ENCODE measurements at regions not wholly inside any gene's neighbourhood (a gene's known extent, or its start where the extent isn't known, plus 50 kb on each side); places are given as distances from the start of the nearest gene placed in this dataset.

DNA sequence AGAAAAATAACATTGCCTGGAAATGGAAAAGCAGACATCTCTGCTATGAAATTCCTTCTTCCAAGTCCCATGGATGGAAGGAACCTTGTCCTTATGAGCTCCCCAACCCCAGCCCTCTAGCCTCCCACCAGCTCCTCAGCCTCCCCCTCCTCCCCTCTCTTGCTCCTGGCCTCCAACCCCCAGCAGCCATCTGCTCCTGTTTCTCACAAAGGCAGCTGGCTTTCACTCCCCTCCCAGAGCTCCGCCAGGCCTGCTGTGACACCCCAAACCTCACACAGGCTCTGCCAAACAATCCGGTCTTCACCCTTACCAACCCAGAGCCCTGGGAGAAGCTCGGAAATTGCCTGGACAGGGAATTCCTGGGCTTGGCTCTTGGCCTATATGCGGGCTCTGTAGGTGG lies 69.2 kb downstream of the KLHDC7A start:
- Histone ChIP-seq H3K4me2 (ENCODE audit: low read length) (no peak overlapping the region), H3K4me1 (ENCODE audit: control insufficient read depth in 1 of 2, insufficient read depth in 2 of 2, low read length in 2 of 2) (no peaks in the 10 kb centered on the region), H3K27ac (ENCODE audit: low read depth, low read length) (no peak overlapping the region), H3K27me3 (ENCODE audit: insufficient read depth, low read length) (peaks cover 47% of the 10 kb centered on the region; the same call in 1 of the 2 replicates), H3K4me3 (replicated peaks in 1 of 2; ENCODE audit: low read depth in 1 of 2, low read length in 2 of 2) (no peak overlapping the region), H3K9ac (ENCODE audit: low read length) (no peak overlapping the region), H4K20me1 (ENCODE audit: insufficient read depth) (no peaks in the 10 kb centered on the region), H3K9me3 (ENCODE audit: control insufficient read depth in 1 of 2, insufficient read depth in 1 of 2, low read depth in 1 of 2, low read length in 2 of 2) (no peaks in the 10 kb centered on the region), H3K36me3 (ENCODE audit: control insufficient read depth in 1 of 2, insufficient read depth in 2 of 2, low read length in 2 of 2) (no peaks in the 10 kb centered on the region), H3K79me2 (ENCODE audit: insufficient read depth, low read length) (no peaks in the 10 kb centered on the region), H3K9me2 (ENCODE audit: insufficient read depth) (no peaks in the 10 kb centered on the region), H2AFZ (ENCODE audit: low read depth, low read length, poor library complexity, severe bottlenecking) (no peak overlapping the region)
- BruUV-seq (replicated peaks) = no TSS peak
- RAD21 ChIA-PET (ENCODE audit: low non-redundant PET in 1 of 2, low total read pairs in 2 of 2, uncharacterized antibody in 2 of 2, unreplicated experiment in 2 of 2) = no interaction called here
- DNase-seq (ENCODE audit: low read depth, low spot score) (no peak), ATAC-seq (no peak)
- CTCF ChIA-PET = no interaction called here
- TF ChIP-seq CEBPB (IDR thresholded peaks at IDR 0.05; ENCODE audit: low read depth) = no peak
- TF ChIP-seq JUND (IDR thresholded peaks at IDR 0.05) = no peak
- no peak for TF ChIP-seq EZH2 (IDR thresholded peaks at IDR 0.05)
- TF ChIP-seq ZNF274 (IDR thresholded peaks at IDR 0.05; ENCODE audit: low read depth, low read length) = no peak
- intact Hi-C loops (cut with micrococcal nuclease) = no loop called here
- POLR2A ChIA-PET = no interaction called here

DNA sequence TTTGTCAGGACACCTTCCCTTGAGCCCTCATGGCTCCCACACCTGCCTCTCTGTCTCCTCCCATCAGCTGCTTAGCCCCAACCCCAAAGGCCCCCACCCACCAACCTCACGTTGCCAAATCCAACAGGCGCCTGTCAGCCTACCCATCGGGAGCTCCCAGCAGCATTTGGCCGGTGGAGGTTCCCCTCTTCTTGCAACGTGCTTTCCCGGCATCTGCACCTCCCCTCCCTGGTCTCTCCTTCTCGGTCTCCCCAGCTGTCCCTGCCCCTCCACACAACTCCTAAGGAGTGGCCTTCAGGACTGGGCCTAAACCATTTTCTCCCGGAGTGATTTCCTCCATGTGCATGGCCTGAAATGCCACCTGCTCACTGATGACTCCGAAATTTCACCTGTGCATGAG lies 71.9 kb downstream of the KLHDC7A start:
- no peaks in the 10 kb centered on the region for H3K36me3 ChIP-seq (ENCODE audit: control insufficient read depth in 1 of 2, insufficient read depth in 2 of 2, low read length in 2 of 2)
- H3K79me2 ChIP-seq (ENCODE audit: insufficient read depth, low read length) = no peaks in the 10 kb centered on the region
- no peak overlapping the region for H3K4me2 ChIP-seq (ENCODE audit: low read length)
- no peaks in the 10 kb centered on the region for H4K20me1 ChIP-seq (ENCODE audit: insufficient read depth)
- no peak overlapping the region for H3K4me3 ChIP-seq (replicated peaks in 1 of 2; ENCODE audit: low read depth in 1 of 2, low read length in 2 of 2)
- H2AFZ ChIP-seq (ENCODE audit: low read depth, low read length, poor library complexity, severe bottlenecking) = no peak overlapping the region
- DNase-seq (ENCODE audit: low read depth, low spot score) = no peak
- TF ChIP-seq SRF (IDR thresholded peaks at IDR 0.05; ENCODE audit: low read depth) (no peak), YY1 (IDR thresholded peaks at IDR 0.05; ENCODE audit: extremely low read depth, insufficient replicate concordance, low read depth, low read length) (no peak)
- no peak overlapping the region for H3K27ac ChIP-seq (ENCODE audit: low read depth, low read length)
- H3K27me3 ChIP-seq (ENCODE audit: insufficient read depth, low read length) = peaks cover 23% of the 10 kb centered on the region; the same call in 1 of the 2 replicates
- BruUV-seq (replicated peaks) = no TSS peak
- ChIA-PET CTCF (no interaction called here), POLR2A (no interaction called here), RAD21 (ENCODE audit: low non-redundant PET in 1 of 2, low total read pairs in 2 of 2, uncharacterized antibody in 2 of 2, unreplicated experiment in 2 of 2) (no interaction called here)
- ATAC-seq = no peak
- no peaks in the 10 kb centered on the region for H3K9me2 ChIP-seq (ENCODE audit: insufficient read depth)
- intact Hi-C loops (cut with micrococcal nuclease) = no loop called here
- H3K9me3 ChIP-seq (ENCODE audit: control insufficient read depth in 1 of 2, insufficient read depth in 1 of 2, low read depth in 1 of 2, low read length in 2 of 2) = no peaks in the 10 kb centered on the region
- no peaks in the 10 kb centered on the region for H3K4me1 ChIP-seq (ENCODE audit: control insufficient read depth in 1 of 2, insufficient read depth in 2 of 2, low read length in 2 of 2)
- no peak overlapping the region for H3K9ac ChIP-seq (ENCODE audit: low read length)

All from HCT116 (cell line).